ENCODE measurements at regions not wholly inside any gene's neighbourhood (a gene's known extent, or its start where the extent isn't known, plus 50 kb on each side); places are given as distances from the start of the nearest gene placed in this dataset.

- WGBS (ENCODE audit: insufficient coverage, low coverage, low lambda C conversion rate, missing lambda C conversion rate), result 67% methylated on average over 6 of the region's 6 CpGs
- H3K27me3 ChIP-seq, result no peaks in the 10 kb centered on the region
- H3K9me3 ChIP-seq, result no peaks in the 10 kb centered on the region
- ATAC-seq (no peak), DNase-seq (no peak)
- H3K36me3 ChIP-seq, result no peaks in the 10 kb centered on the region
- no peak overlapping the region for H3K4me3 ChIP-seq
- TF ChIP-seq, protein P1, sequence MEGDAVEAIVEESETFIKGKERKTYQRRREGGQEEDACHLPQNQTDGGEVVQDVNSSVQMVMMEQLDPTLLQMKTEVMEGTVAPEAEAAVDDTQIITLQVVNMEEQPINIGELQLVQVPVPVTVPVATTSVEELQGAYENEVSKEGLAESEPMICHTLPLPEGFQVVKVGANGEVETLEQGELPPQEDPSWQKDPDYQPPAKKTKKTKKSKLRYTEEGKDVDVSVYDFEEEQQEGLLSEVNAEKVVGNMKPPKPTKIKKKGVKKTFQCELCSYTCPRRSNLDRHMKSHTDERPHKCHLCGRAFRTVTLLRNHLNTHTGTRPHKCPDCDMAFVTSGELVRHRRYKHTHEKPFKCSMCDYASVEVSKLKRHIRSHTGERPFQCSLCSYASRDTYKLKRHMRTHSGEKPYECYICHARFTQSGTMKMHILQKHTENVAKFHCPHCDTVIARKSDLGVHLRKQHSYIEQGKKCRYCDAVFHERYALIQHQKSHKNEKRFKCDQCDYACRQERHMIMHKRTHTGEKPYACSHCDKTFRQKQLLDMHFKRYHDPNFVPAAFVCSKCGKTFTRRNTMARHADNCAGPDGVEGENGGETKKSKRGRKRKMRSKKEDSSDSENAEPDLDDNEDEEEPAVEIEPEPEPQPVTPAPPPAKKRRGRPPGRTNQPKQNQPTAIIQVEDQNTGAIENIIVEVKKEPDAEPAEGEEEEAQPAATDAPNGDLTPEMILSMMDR (IDR thresholded peaks at IDR 0.05), result no peak
- TF ChIP-seq POLR2A (IDR thresholded peaks at IDR 0.05), result no peak
- no peaks in the 10 kb centered on the region for H3K4me1 ChIP-seq
- intact Hi-C loops (cut with DNase I), result no loop called here
- no peak overlapping the region for H3K27ac ChIP-seq
Observed at GRCh38 chr4:187021436-187022205, 298.0 kb upstream of the FAT1 start.

- Histone ChIP-seq H3K27ac (no peak overlapping the region), H3K4me1 (no peaks in the 10 kb centered on the region), H3K9me3 (no peaks in the 10 kb centered on the region), H3K4me3 (no peak overlapping the region), H3K36me3 (no peaks in the 10 kb centered on the region), H3K27me3 (no peaks in the 10 kb centered on the region)
- 54% methylated on average over 6 of the region's 6 CpGs for WGBS (ENCODE audit: insufficient coverage, low coverage, low lambda C conversion rate, missing lambda C conversion rate)
- DNase-seq (no peak), ATAC-seq (no peak)
- intact Hi-C loops (cut with DNase I), result no loop called here
- TF ChIP-seq, protein P1 (IDR thresholded peaks at IDR 0.05), result no peak
- TF ChIP-seq POLR2A (IDR thresholded peaks at IDR 0.05), result no peak
Observed at GRCh38 chr4:187027272-187027671, 303.6 kb upstream of the FAT1 start.

GRCh38 chr4:187042251-187042650 lies 318.6 kb upstream of the FAT1 start:
- no peak overlapping the region for H3K27ac ChIP-seq
- intact Hi-C loops (cut with DNase I), result no loop called here
- H3K27me3 ChIP-seq, result no peaks in the 10 kb centered on the region
- ATAC-seq (no peak), DNase-seq (no peak)
- no peak overlapping the region for H3K4me3 ChIP-seq
- H3K36me3 ChIP-seq, result no peaks in the 10 kb centered on the region
- WGBS (ENCODE audit: insufficient coverage, low coverage, low lambda C conversion rate, missing lambda C conversion rate), result 79% methylated on average over 7 of the region's 7 CpGs
- no peaks in the 10 kb centered on the region for H3K4me1 ChIP-seq
- TF ChIP-seq, protein P1 (IDR thresholded peaks at IDR 0.05), result no peak
- TF ChIP-seq POLR2A (IDR thresholded peaks at IDR 0.05), result no peak
- no peaks in the 10 kb centered on the region for H3K9me3 ChIP-seq

DNA sequence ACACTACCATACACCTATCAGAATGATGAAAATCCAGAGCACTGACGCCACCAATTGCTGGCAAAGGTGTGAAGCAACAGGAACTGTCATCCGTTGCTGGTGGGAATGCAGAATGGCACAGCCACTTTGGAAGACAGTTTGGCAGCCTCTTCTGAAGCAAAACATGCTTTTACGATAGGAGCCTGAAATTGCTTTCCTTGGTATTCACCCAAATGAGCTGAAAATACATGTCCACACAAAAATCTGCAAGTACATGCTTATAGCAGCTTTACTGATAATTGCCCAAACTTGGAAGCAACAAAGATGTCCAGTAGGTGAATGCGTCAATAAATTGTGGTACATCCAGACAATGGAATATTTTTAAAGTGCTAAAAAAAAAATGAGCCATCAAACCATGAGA lies 322.8 kb upstream of the FAT1 start:
- H3K4me3 ChIP-seq, result no peak overlapping the region
- no peak for TF ChIP-seq POLR2A (IDR thresholded peaks at IDR 0.05)
- TF ChIP-seq, protein P1 (IDR thresholded peaks at IDR 0.05), result no peak
- no peaks in the 10 kb centered on the region for H3K36me3 ChIP-seq
- ATAC-seq (no peak), DNase-seq (no peak)
- WGBS (ENCODE audit: insufficient coverage, low coverage, low lambda C conversion rate, missing lambda C conversion rate), result 57% methylated on average over 4 of the region's 4 CpGs
- no peak overlapping the region for H3K27ac ChIP-seq
- intact Hi-C loops (cut with DNase I), result no loop called here
- H3K9me3 ChIP-seq, result no peaks in the 10 kb centered on the region
- H3K27me3 ChIP-seq, result no peaks in the 10 kb centered on the region
- no peaks in the 10 kb centered on the region for H3K4me1 ChIP-seq
